ENCODE measurements at regions not wholly inside any gene's neighbourhood (a gene's known extent, or its start where the extent isn't known, plus 50 kb on each side); places are given as distances from the start of the nearest gene placed in this dataset.

GRCh38 chr14:82138431-82138830 lies 604.8 kb upstream of the SEL1L start:
- no peak for DNase-seq

GRCh38 chr14:82146846-82147245 lies 613.2 kb upstream of the SEL1L start:
- no peak for DNase-seq

- no peak for DNase-seq
These were observed 620.0 kb upstream of the SEL1L start for GRCh38 chr14:82153689-82154088.

GRCh38 chr14:82159624-82160023 lies 626.0 kb upstream of the SEL1L start:
- no peak for DNase-seq

- no peak for DNase-seq
These were observed 646.5 kb upstream of the SEL1L start for GRCh38 chr14:82180139-82180538.

- no peak for DNase-seq
These were observed 649.0 kb upstream of the SEL1L start for GRCh38 chr14:82182646-82183045.

GRCh38 chr14:82190742-82191141 lies 657.1 kb upstream of the SEL1L start:
- peak; percentile 21 for DNase-seq

- no peak for DNase-seq
These were observed 658.7 kb upstream of the SEL1L start for GRCh38 chr14:82192387-82192786.

GRCh38 chr14:82223276-82223675 lies 689.6 kb upstream of the SEL1L start:
- no peak for DNase-seq

- no peak for DNase-seq
These were observed 691.0 kb upstream of the SEL1L start for GRCh38 chr14:82224610-82225009.

GRCh38 chr14:82230748-82231147 lies 697.1 kb upstream of the SEL1L start:
- DNase-seq, result no peak

- peak; percentile 29 for DNase-seq
These were observed 705.0 kb upstream of the SEL1L start for GRCh38 chr14:82238649-82239048.

GRCh38 chr14:82239223-82239622 lies 705.6 kb upstream of the SEL1L start:
- DNase-seq, result no peak

GRCh38 chr14:82244791-82245190 lies 711.1 kb upstream of the SEL1L start:
- no peak for DNase-seq

- DNase-seq, result no peak
These were observed 717.8 kb upstream of the SEL1L start for GRCh38 chr14:82251494-82251893.

- DNase-seq, result no peak
These were observed 736.6 kb upstream of the SEL1L start for GRCh38 chr14:82270286-82270685.

GRCh38 chr14:82298811-82299210 lies 765.2 kb upstream of the SEL1L start:
- no peak for DNase-seq

- DNase-seq, result no peak
These were observed 775.5 kb upstream of the SEL1L start for GRCh38 chr14:82309199-82309598.

- DNase-seq, result peak; percentile 15
These were observed 780.2 kb upstream of the SEL1L start for GRCh38 chr14:82313889-82314288.

GRCh38 chr14:82328442-82328841 lies 794.8 kb upstream of the SEL1L start:
- DNase-seq, result no peak

- no peak for DNase-seq
These were observed 807.7 kb upstream of the SEL1L start for GRCh38 chr14:82341261-82341810.

GRCh38 chr14:82342596-82342995 lies 808.9 kb upstream of the SEL1L start:
- DNase-seq, result no peak

- no peak for DNase-seq
These were observed 811.5 kb upstream of the SEL1L start for GRCh38 chr14:82345184-82345583.

GRCh38 chr14:82354126-82354525 lies 820.5 kb upstream of the SEL1L start:
- DNase-seq, result no peak

- no peak for DNase-seq
These were observed 825.5 kb upstream of the SEL1L start for GRCh38 chr14:82359201-82359600.

Data from left kidney (tissue), 1 donor.